NCI-H226 (cell line): ENCODE measurements at regions not wholly inside any gene's neighbourhood (a gene's known extent, or its start where the extent isn't known, plus 50 kb on each side); places are given as distances from the start of the nearest gene placed in this dataset.

Experiments used
- DNase-seq: peaks from one replicate; pipeline ENCODE4 v3.0.0-alpha.2; 2015

DNA sequence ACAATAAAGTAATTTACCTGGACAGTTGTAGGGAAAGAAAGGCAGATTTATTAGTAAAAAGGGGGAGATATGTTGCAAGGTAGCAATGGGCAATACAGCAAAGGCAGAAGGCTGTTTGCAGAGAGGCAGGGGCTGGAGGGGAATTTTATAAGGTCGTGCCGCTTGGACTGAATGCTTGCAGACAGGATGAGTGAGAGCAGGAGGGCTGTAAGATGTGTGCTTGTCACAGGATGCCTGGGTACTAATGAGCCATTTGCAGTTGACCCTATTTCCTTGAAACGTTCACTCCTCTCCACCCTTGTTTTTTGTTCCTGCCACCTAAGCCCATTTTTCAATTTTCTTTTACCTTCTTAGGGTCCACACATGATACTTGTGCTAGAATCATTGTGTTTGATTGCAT is 214.7 kb downstream of the TRAM1L1 start:
- no peak for DNase-seq

DNA sequence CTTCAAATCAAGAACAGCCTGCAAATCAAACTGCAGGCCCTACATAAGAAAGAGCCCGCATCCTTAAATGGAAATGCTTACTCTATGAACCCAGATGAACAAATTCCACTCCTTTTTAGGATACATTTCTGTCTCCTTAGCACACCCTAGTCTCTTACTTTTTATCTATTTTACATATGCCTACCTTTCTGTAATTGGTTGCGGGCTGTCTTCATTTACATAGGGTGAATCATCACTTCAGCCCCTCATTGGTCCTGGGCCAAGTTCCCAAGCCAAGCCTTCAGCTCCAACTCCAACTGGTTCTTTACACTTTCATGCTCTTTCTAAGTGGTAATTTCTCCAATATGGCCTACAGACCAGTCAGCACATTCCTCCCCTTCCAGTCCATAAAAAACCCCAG is 219.3 kb downstream of the TRAM1L1 start:
- no peak for DNase-seq

DNA sequence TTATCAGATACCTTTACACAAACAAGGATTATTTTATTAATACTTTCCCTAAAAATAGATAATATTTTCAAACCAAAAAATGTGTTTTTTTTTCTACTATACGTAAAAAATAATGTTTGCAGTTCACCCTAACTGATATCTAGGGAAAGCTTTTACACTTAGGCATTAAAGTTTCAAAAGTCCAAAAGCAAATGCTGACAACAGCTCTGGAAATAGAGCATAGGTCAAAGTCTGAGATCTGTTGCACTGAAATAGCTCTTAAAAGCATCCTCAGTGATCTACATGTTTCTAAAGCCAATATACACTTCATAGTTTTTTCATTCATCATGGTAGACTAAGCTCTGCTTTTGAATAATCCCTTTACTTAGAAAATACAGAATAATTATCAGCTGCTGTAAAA is 222.8 kb downstream of the TRAM1L1 start:
- DNase-seq: no peak

DNA sequence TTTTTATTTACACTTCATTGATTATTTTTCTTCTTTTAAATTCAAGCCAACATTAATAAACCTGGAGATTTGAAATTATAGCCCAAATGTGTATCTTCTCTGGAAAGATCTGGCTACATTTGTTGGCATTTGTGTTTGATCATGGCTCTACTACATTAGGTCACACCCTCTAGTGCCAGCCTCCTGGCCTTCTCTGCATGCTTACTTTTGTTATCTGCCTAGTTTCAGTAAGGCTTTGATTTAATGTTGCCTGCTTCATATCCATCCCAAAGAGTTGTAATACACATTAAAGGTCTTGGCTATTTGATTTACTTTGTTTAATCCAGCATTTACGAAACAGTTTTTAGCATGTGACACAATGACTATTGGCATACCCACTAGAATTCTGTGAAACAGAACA is 224.5 kb downstream of the TRAM1L1 start:
- no peak for DNase-seq

DNA sequence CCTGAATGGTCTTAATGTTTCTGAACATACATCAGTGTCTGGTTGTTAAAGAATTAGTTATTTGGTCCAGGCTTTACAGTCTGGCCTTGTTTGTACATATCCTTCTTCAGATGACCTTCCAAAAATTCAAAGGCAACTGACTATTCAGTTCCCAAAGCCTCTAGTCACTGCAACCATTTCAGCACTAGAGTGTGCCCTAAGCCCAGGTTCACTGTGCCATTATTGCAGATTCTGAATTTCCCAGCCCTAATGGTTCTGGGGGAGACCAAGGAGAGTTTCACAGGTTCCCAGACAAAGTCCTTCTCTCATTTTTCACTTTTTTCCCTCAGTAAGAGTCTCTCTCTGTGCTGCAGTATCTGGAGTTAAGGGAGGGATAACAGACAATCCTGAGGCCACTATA is 235.8 kb downstream of the TRAM1L1 start:
- no peak for DNase-seq

DNA sequence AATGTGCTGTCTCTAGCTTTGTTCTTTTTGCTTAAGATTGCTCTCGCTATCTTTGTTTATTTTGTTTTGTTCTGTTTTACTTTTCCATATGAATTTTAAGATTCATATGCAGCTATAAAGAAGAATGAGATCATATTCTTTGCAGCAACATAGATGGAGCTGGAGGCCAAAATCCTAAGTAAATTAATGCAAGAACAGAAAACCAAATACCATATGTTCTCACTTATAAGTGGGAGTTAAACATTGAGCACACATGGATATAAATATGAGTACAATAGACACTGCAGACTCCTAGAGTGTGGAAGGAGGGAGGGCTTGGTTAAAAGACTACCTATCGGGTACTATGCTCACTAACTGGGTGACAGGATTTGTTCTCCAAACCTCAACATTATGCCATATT is 237.8 kb downstream of the TRAM1L1 start:
- no peak for DNase-seq

DNA sequence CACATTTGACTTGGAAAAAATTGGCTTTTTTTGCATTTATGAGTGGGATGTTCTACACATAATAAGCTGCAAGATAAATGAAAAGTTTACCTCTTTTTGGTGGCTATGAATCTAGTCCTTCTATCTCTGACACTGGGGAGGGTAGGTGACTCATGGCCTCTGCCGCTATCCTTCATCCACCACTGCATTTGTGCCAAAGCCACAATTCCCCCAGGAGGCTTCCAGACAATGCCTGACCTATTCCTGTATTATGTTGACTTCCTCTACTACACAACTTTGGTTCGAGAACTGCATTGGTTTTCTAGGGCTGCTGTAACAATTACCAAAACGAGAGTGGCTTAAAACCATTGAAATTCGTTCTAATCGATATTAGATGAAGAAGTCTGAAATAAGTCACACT is 245.6 kb downstream of the TRAM1L1 start:
- peak; percentile 10 for DNase-seq

DNA sequence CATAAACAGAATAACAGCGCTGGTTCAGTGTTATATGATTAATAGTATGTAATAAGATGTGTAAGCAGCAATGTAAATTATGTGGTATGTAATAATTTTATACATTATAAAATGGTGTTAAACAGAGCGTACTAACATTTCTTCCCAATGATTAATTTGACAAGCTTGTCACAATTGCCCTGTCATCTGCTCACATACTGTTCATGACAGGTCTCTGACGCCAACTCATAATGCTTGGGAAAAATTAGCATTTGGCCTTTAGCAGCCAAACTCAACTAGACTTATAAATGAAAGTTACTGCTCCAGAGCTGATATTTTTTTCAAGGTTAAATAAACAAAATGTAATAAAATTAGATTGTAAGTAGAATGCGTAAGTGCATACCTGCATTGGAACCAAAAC is 246.8 kb downstream of the TRAM1L1 start:
- no peak for DNase-seq

DNA sequence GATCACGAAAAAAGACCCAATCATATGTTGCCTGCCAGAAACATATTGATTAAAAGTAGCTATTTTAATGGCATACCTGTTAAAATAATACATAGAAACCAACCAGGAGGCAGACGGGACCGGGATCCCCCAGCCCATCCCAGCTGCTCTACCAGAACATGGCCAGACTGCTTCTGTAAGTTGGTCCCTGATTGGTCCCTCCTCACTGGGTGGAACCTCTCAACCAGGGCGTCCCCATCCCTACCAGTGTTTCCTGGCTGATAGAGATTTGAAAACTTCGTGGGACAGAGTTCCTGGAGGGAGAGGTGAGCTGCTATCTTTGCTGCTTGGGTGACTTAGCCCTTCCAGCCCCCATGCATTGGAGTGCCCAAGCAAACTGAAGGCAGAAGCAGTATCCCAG is 256.2 kb downstream of the TRAM1L1 start:
- DNase-seq: no peak

DNA sequence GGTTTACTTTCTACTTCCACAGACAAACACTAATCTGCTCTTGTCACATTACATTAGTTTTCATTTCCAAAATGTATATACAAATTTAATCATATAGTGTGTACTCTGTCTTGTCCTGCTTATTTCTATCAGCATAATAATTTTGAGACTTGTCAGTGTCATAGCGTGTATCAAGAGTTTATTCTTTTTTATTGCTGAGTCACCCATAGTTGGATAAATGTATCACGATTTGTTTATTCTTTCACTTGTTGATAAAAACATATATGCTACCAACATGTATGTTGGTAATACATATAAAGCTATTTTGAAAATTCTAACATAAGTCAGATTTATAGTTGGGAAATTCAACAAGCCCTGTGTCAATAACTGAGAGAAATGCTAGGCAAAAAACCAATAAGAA is 261.2 kb downstream of the TRAM1L1 start:
- no peak for DNase-seq

DNA sequence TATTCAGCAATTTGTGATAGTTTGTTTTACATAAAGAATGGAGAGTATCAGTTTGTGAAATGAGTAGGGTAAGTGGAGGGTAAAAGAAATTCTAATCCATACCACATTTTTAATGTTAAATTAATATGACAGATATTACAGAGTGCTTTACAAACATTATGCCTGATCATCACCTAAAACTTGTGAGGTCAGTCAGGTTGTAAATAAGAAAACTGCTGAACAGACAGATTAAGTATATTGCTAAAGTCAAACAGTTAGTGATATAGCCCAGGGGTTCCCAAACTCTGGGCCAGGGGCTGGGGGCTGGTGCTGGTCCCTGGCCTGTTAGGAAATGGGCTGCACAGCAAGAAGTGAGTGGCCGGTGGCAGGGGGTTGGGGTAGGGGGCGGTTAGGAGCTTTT is 273.6 kb downstream of the TRAM1L1 start:
- no peak for DNase-seq

DNA sequence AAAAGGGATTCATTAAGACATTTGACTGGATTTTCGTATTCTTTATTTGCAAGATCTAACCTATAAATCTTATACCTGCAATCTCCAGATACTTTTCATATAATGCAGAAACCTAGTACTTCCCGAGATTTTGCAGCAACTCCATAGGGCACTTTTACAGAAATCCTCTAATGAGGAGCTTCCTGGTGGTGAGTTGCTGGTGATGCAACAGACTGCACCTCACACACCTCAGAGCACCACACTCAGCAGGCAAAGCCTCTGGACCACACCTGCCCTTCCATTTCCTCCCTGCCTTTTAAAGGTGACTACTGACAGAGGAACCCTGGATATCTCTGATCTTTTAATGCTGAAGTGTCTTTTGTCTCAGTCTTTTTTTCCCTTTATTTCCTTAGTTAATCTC is 289.4 kb downstream of the TRAM1L1 start:
- no peak for DNase-seq

DNA sequence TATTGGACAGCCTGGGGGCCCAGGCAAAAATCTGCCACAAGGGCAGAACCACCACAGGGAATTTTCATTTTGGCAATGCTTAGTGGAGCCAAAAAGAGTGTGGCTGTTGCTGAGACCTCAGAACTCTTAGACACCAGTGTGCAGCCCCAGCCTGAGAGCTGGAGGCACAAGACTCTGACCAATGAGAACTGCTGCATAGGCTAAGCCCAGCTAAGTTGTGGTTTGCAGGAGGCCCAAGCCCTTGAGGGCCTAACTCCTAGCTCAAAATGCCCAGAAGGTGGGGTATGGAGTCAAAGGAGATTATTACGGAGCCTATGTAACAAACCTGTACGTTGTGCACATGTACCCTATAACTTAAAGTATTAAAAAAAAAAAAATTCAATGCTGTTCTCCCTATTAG is 296.7 kb downstream of the TRAM1L1 start:
- DNase-seq: no peak

DNA sequence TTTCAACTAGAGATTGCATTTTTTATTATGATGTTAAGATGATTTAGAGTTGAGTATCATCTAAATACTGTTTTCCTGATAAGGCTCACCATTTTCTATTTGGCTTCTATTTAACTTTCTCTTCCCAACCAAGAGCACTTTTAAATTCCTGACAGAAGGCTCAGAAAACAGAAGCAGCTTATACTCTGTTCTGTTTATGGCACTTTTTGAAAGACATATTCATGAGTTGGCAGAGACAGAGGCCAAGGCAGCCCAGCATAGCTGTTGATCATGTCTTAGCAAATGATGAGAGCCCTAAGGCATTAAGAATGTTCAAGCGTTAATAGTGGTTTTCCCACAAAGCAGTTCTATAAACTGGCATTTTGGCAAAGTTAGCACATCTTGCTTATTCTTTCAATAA is 330.3 kb downstream of the TRAM1L1 start:
- DNase-seq: no peak

DNA sequence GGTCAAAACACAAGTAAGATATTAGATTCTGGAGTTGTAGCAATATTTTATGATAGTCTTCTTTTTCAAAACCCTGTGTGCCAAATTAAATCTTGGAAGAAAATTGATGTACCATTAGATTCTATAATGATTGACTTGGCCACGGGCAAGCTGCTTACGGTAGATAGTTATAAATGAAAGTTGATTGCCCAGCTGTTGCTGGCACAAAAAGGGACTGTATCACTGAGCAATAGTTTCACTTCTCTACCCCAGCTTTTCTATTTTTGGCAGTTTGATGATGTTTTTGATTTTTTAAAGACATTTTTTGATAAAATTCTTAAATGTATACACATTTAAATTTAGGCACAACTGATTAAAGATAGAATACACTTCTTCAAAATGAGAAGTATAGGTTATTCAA is 333.3 kb downstream of the TRAM1L1 start:
- DNase-seq: no peak

DNA sequence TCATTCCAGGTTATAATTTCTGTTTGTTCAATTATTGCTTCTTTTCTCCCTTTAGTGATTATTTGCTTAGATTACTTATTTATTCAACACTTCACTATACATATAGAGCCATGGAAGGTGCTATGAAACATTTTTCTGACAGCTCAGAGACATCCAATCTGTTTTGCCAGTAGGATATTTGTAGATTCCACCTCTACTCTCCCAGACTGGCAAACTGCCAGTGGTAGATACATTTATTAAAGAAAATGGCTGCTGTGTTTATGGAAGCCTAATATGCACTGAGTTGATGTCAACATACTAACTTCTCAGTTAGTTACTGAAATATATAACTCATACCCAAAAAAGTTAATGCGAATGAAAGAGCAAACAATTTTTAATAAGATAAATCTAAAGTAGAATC is 348.6 kb downstream of the TRAM1L1 start:
- DNase-seq: no peak

DNA sequence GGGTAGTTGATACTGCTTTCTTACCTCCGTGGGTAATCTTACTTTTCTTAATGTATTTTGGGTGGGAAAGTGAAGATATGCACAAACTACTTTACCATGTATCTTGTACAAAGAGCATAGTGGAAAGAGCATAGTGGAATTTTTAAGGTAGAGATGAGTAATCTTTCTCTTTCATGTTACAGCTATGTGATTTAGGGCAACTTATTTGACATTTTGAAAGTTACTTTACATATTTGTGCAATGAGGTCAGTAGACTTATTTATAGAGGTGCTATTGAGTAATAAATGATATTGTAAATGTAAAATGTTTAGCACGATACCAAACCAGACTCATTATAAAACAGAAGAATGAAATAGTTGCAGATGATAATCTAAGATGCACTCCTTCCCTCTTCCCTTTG is 351.2 kb downstream of the TRAM1L1 start:
- DNase-seq: no peak

DNA sequence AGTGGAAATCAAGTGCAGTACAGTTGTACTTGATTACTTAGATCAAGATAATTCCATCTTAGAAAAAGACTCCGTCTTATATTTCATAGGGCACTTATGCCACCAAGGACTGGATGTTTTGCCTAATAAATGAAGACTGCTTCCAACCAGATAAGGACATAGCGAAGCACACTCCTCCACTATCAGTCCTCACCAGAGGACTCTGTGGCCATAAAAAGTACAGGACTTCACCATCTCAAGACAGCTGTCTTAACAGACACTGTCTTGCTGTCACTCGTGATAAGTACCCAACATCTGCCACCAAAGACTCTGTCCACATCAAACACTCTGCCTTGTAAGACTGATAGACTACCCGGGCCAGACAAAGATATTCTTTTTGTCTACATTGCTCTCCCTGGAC is 352.0 kb downstream of the TRAM1L1 start:
- DNase-seq: no peak

DNA sequence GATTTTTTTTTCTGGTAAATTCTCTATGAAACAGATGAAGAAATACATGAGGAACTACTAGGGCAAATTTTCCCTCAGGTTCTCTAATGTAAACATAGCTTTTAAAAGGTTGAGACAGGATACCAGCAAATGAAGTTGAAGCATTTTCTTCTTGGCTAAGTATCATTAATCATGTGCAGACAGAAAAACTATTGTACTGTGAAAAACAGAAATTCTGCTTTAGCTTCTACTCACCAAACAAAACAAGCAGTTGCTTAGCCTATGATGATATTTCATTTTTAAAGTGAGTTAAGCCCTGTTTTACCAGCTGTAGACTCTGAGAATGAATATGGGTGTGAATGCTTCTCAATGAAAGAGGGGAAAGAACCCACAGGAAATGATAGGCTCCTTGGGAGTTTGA is 358.9 kb downstream of the TRAM1L1 start:
- DNase-seq: no peak

DNA sequence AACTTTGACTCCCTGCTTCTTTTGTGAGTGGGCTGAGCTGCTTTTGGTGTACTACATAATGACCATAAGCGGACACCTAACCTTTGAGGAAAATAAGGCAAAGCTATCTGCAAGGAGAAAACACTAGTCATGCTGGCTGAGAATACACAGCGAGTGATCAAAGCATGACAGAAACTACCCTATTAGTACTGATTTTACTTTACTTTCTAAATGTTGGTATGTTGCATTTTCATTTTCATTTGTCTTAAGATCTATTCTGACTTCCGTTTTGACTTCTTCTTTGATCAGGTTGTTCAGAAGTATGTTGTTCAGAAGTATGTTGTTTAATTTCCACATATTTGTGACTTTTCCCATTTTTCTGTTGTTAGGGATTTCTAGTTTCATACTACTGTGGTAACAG is 361.1 kb downstream of the TRAM1L1 start:
- no peak for DNase-seq

DNA sequence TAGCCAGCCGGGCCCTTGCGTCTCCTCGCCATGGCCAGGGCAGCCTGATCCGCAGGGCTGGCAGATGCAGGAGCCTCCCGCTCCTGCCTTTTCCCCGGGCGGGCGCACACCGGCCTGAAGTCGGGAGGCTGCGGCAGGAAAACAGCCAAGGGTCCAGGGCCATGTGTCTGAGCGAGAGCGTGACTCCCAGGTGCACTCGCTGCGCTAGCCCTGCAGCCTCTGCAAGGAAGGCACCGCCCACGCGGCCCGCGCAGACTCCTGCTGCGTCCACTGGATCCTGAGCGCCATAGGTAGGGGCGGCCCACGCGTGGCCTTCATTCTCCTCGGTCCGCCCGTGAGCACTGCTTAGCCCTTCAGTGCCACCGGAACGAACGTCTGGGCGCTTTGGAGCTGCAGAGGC is 379.9 kb downstream of the TRAM1L1 start:
- no peak for DNase-seq

DNA sequence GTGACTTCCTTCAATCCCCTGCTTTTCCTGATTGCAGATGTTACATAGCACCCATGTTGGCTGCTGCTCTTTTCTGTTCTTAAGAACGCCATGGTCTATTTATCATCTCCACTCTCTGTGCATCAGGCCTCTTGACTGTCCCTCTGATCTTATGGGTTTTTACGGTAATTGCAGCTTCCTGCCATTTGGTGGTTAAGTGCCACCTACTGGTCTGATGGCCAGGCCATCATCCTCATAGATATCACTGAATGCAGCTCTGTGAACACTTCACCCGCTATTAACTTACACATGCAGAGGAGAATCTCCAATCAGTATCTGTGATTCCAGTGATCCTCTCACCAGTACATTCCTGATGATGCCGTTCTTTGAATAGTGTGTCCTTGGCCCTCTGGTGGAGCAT is 382.4 kb downstream of the TRAM1L1 start:
- DNase-seq: no peak

DNA sequence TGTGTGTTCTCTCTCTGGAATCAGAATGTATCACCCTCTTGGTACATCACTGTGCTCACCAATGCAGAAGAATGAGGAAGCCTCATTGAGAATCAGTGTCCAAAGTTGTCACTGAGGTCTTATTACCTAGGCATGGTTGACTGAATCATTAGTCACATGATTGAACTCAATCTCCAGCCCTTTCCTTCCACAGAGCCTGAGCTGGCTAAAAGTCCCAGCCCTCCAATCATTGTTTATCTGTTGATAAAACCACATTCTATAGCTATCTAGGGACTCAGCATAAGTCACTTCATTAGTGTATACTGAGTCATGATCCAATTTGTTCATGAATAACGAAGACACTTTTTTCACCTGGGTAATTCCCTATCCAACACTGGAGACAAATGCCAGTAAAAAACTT is 396.8 kb downstream of the TRAM1L1 start:
- DNase-seq: peak; percentile 3

DNA sequence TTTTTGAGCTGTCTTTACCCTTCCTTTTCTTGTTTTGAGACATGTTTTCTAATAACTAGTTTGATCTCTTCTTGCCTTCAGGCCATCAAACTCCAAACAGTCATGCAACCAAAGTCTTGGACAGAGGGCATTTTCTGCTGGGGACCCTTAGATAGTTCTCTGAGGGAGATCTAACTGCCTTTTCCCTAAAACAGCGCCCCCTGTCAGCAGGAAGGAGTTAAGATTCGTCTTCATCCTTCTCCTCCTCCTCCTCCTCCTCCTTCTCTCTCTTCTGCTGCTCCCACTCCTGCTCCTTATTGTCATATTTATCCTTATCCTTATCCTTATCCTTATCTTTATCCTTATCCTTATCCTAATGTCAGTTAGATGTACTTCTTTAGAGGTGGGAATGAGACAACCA is 417.2 kb downstream of the TRAM1L1 start:
- DNase-seq: no peak

DNA sequence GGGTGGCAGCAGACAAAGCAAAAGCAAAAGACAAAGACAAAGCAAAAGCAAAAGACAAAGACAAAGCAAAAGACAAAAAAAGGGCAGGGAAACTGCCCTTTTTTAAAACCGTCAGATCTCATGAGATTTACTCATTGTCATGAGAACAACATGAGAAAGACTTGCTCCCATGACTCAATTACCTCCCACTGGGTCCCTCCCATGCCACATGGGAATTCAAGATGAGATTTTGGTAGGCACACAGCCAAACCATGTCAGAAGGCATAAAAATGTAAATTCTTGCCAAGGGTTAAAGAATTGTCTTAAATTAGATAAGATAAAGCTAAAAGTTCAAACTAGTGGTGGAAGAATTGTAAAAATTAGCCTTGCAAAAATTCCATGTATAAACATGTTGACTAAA is 419.7 kb downstream of the TRAM1L1 start:
- DNase-seq: peak; percentile 64

DNA sequence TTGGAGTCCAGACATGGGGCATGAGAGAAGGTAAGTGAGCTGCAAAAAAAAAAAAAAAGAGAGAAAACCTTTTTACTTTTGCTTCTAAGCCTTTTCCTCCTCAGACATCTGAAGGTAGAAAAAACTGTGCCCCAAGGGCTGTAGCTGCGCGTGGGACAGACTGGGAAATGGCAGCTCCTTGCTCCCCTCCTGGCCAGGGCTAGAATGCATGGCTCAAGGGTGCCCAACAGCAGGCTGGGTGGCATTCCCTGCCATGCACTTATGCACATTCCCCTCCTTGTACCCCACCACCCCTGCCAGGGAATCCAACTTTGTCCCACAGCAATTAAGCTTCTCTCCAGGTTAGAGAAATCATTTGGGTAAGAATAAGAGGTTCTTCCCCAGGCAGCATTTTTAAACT is 421.2 kb downstream of the TRAM1L1 start:
- no peak for DNase-seq
